ENCODE measurements at regions not wholly inside any gene's neighbourhood (a gene's known extent, or its start where the extent isn't known, plus 50 kb on each side); places are given as distances from the start of the nearest gene placed in this dataset.

DNA sequence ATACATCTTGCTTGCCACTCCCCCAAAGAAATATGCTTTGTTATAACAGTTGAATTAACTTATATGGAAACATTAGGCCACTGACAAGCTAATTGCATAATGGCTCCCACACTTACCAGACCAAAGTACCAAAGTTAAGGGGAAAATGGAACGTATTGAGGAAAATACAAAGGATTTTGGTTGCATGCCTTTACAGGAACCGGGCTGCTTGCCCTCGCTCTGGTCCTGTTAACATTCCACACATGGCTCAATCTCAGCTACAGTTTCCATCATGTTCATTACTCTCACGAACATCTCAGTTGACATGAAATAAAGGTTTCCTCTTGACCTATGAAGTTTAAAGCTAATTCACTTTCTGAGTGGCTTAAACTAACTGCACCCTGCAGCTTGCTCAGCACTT is 220.7 kb upstream of the RXFP2 start:
- H3K27me3 ChIP-seq (ENCODE audit: control insufficient read depth, insufficient read depth, low read length): no peaks in the 10 kb centered on the region
- H3K4me3 ChIP-seq (ENCODE audit: low read depth, low read length): no peak overlapping the region
- no peak for DNase-seq (ENCODE audit: low read depth)
- no peaks in the 10 kb centered on the region for H3K36me3 ChIP-seq (ENCODE audit: control insufficient read depth, insufficient read depth, low read length)
- no peak for FAIRE-seq
- TF ChIP-seq, protein P1, sequence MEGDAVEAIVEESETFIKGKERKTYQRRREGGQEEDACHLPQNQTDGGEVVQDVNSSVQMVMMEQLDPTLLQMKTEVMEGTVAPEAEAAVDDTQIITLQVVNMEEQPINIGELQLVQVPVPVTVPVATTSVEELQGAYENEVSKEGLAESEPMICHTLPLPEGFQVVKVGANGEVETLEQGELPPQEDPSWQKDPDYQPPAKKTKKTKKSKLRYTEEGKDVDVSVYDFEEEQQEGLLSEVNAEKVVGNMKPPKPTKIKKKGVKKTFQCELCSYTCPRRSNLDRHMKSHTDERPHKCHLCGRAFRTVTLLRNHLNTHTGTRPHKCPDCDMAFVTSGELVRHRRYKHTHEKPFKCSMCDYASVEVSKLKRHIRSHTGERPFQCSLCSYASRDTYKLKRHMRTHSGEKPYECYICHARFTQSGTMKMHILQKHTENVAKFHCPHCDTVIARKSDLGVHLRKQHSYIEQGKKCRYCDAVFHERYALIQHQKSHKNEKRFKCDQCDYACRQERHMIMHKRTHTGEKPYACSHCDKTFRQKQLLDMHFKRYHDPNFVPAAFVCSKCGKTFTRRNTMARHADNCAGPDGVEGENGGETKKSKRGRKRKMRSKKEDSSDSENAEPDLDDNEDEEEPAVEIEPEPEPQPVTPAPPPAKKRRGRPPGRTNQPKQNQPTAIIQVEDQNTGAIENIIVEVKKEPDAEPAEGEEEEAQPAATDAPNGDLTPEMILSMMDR (IDR thresholded peaks at IDR 0.05; ENCODE audit: insufficient read depth, low read length, severe bottlenecking): no peak

DNA sequence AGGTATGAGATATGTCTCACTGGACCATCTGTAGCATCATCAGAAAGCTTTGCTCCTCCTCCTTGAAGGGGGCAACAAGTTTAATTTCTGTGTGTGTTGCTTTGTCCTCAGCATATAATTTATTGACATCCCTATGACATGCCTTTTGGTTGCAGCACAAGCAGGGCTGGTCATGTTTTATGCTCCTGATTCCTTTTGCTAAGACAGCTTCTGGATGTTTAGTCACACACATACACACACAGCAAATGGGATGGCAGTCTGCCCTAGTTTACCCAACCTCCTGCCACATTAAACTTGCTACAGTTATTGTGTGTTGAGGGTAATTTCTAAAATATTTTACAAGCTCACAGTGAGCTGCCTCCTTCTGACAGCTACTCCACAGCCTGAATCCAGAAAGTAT is 217.9 kb upstream of the RXFP2 start:
- Histone ChIP-seq H3K27me3 (ENCODE audit: control insufficient read depth, insufficient read depth, low read length) (no peaks in the 10 kb centered on the region), H3K4me3 (ENCODE audit: low read depth, low read length) (no peak overlapping the region), H3K36me3 (ENCODE audit: control insufficient read depth, insufficient read depth, low read length) (no peaks in the 10 kb centered on the region)
- no peak for FAIRE-seq
- no peak for DNase-seq (ENCODE audit: low read depth)
- TF ChIP-seq, protein P1 (IDR thresholded peaks at IDR 0.05; ENCODE audit: insufficient read depth, low read length, severe bottlenecking): no peak

DNA sequence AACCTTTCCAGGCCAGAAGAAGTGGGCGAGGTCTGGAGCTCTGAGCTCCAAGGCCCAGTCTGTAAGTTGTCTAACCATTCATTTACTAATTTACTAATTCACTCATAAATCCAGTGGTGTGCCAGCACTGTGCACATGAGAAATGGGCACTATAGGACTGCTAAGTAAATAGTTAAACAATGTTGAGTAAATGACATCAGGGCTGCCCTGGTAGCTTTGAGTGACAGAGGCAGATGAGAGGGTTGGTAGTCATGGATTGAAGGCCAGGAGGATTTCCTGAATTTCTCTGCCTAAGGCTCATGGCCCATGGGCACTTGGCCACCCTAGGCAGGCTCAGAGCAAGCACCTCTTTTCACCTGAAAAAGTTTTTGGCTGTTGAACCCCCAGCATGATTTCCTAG is 216.9 kb upstream of the RXFP2 start:
- H3K27me3 ChIP-seq (ENCODE audit: control insufficient read depth, insufficient read depth, low read length): no peaks in the 10 kb centered on the region
- TF ChIP-seq, protein P1 (IDR thresholded peaks at IDR 0.05; ENCODE audit: insufficient read depth, low read length, severe bottlenecking): no peak
- no peak for DNase-seq (ENCODE audit: low read depth)
- H3K36me3 ChIP-seq (ENCODE audit: control insufficient read depth, insufficient read depth, low read length): no peaks in the 10 kb centered on the region
- no peak overlapping the region for H3K4me3 ChIP-seq (ENCODE audit: low read depth, low read length)
- peak; percentile 52 for FAIRE-seq

DNA sequence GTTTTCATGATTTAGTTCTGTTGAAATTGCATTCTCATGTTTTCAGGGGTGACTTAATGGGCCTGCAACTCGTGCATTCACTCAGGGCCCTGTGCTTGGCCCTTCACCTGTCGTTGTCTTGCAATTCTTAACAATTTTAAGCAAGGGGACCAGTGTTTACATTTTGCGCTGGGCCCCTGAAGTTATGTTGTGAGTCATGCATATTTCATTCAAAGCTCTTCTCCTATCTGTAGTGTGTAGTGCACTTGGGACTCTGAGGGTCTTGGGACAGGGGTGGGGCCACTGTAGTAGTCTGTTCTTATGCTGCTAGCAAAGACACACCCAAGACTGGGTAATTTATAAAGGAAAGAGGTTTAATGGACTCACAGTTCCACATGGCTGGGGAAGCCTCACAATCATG is 211.2 kb upstream of the RXFP2 start:
- FAIRE-seq (no peak), DNase-seq (ENCODE audit: low read depth) (no peak)
- TF ChIP-seq, protein P1 (IDR thresholded peaks at IDR 0.05; ENCODE audit: insufficient read depth, low read length, severe bottlenecking): no peak
- Histone ChIP-seq H3K36me3 (ENCODE audit: control insufficient read depth, insufficient read depth, low read length) (no peaks in the 10 kb centered on the region), H3K27me3 (ENCODE audit: control insufficient read depth, insufficient read depth, low read length) (no peaks in the 10 kb centered on the region), H3K4me3 (ENCODE audit: low read depth, low read length) (no peak overlapping the region)

DNA sequence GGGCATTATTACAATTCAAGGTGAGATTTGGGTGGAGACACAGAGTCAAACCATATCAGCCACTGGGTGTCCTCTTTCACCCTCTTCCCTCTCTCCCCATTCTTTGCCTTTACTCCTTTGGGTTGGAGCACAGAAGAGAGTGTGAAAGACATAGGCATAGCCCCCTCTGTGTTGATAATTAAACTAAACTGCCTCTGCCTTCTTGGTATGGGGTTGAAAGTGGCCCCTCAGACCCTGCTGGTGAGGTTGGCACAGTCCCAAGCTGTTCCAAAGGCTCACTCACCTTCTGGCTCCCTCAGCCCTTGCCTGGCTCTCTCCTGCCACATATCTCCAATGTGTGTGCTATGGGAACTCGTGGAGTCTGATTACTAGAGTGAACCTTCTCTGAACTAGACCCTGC is 210.6 kb upstream of the RXFP2 start:
- FAIRE-seq (no peak), DNase-seq (ENCODE audit: low read depth) (no peak)
- Histone ChIP-seq H3K27me3 (ENCODE audit: control insufficient read depth, insufficient read depth, low read length) (no peaks in the 10 kb centered on the region), H3K4me3 (ENCODE audit: low read depth, low read length) (no peak overlapping the region), H3K36me3 (ENCODE audit: control insufficient read depth, insufficient read depth, low read length) (no peaks in the 10 kb centered on the region)
- TF ChIP-seq, protein P1 (IDR thresholded peaks at IDR 0.05; ENCODE audit: insufficient read depth, low read length, severe bottlenecking): no peak

DNA sequence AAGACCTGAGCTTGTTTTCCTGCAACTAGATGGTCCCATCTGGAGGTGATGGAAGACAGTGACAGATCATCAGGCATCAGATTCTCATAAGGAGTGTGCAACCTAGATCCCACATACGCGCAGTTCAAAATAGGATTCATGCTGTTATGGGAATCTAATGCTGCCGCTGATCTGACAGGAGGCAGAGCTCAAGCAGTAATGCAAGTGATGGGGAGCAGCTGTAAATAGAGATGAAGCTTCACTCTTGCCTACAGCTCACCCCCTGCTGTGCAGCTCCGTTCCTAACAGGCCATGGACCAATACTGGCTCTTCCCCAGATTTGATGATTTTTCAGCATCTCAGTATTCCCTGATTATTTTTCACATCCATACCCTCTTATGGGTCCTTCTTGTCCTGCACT is 208.4 kb upstream of the RXFP2 start:
- no peak for FAIRE-seq
- Histone ChIP-seq H3K4me3 (ENCODE audit: low read depth, low read length) (no peak overlapping the region), H3K27me3 (ENCODE audit: control insufficient read depth, insufficient read depth, low read length) (no peaks in the 10 kb centered on the region), H3K36me3 (ENCODE audit: control insufficient read depth, insufficient read depth, low read length) (no peaks in the 10 kb centered on the region)
- no peak for DNase-seq (ENCODE audit: low read depth)
- TF ChIP-seq, protein P1 (IDR thresholded peaks at IDR 0.05; ENCODE audit: insufficient read depth, low read length, severe bottlenecking): no peak

Data from bronchial epithelial cell (primary cell).